HEK293T (cell line): ENCODE measurements at regions not wholly inside any gene's neighbourhood (a gene's known extent, or its start where the extent isn't known, plus 50 kb on each side); places are given as distances from the start of the nearest gene placed in this dataset.

ENCODE experiments used
- CTCF ChIA-PET: fragments of 350-600 bp; formaldehyde crosslinking; extraction: SDS; loops from one replicate; lab custom pipeline; 2021; ENCODE audit warnings: antibody characterized with exemption, inconsistent platforms; lab: Yijun Ruan, JAX
- POLR2A ChIA-PET: fragments of 350-600 bp; formaldehyde crosslinking; extraction: SDS; loops from one replicate; lab custom pipeline; 2020; ENCODE audit warnings: antibody characterized with exemption, inconsistent platforms; lab: Yijun Ruan, JAX
- DNase-seq: peaks from one replicate; pipeline ENCODE4 v3.0.0; 2012; ENCODE audit warnings: mixed read lengths; ENCODE audit errors: extremely low spot score
- ARNT ChIP-seq: fragments of 450-650 bp; IDR thresholded peaks from 2 replicates; pipeline ENCODE4 v1.6.1; 2017; ENCODE audit warnings: mild to moderate bottlenecking
- BHLHE40 ChIP-seq: fragments of 450-650 bp; IDR thresholded peaks from 2 replicates; pipeline ENCODE4 v1.6.1; 2016; ENCODE audit warnings: mild to moderate bottlenecking, moderate library complexity, borderline replicate concordance
- CTBP1 ChIP-seq: fragments of 450-650 bp; IDR thresholded peaks from 2 replicates; pipeline ENCODE4 v1.6.1; 2016; ENCODE audit warnings: borderline replicate concordance
- ELF4 ChIP-seq: fragments of 450-650 bp; IDR thresholded peaks from 2 replicates; pipeline ENCODE4 v1.6.1; 2017; ENCODE audit warnings: antibody characterized with exemption
- FOXA1 ChIP-seq: fragments of 450-650 bp; IDR thresholded peaks from 2 replicates; pipeline ENCODE4 v1.6.1; 2016; ENCODE audit warnings: mild to moderate bottlenecking
- FOXK2 ChIP-seq: fragments of 450-650 bp; IDR thresholded peaks from 2 replicates; pipeline ENCODE4 v1.6.1; 2016; ENCODE audit warnings: mild to moderate bottlenecking
- FOXM1 ChIP-seq: fragments of 450-650 bp; IDR thresholded peaks from 2 replicates; pipeline ENCODE4 v1.6.1; 2017; ENCODE audit warnings: mild to moderate bottlenecking, borderline replicate concordance
- HDGF ChIP-seq: fragments of 450-650 bp; IDR thresholded peaks from 2 replicates; pipeline ENCODE4 v1.6.1; 2017; ENCODE audit warnings: antibody characterized with exemption, borderline replicate concordance
- L3MBTL2 ChIP-seq: fragments of 450-650 bp; conservative IDR thresholded peaks from 2 replicates; pipeline ENCODE4 v1.6.1; 2016; ENCODE audit warnings: mild to moderate bottlenecking
- LEF1 ChIP-seq: fragments of 450-650 bp; IDR thresholded peaks from 2 replicates; pipeline ENCODE4 v1.6.1; 2017; ENCODE audit warnings: mild to moderate bottlenecking, borderline replicate concordance
- NFRKB ChIP-seq: fragments of 450-650 bp; IDR thresholded peaks from 2 replicates; pipeline ENCODE4 v1.6.1; 2016; ENCODE audit warnings: mild to moderate bottlenecking, moderate library complexity
- PKNOX1 ChIP-seq: fragments of 450-650 bp; IDR thresholded peaks from 2 replicates; pipeline ENCODE4 v1.6.1; 2016
- SP1 ChIP-seq: fragments of 450-650 bp; IDR thresholded peaks from 2 replicates; pipeline ENCODE4 v1.6.1; 2017
- SUZ12 ChIP-seq: fragments of 450-650 bp; IDR thresholded peaks from 2 replicates; pipeline ENCODE4 v1.6.1; 2016; ENCODE audit warnings: mild to moderate bottlenecking
- TARDBP ChIP-seq: fragments of 450-650 bp; IDR thresholded peaks from 2 replicates; pipeline ENCODE4 v1.6.1; 2016
- ZNF384 ChIP-seq: fragments of 450-650 bp; IDR thresholded peaks from 2 replicates; pipeline ENCODE4 v1.6.1; 2016

GRCh38 chr5:168171901-168172759 is 119.3 kb upstream of the WWC1 start:
- TF ChIP-seq ARNT (no peak), FOXA1 (no peak), FOXM1 (no peak), BHLHE40 (no peak), HDGF (no peak), L3MBTL2 (no peak), LEF1 (no peak), ELF4 (no peak), ZNF384 (no peak), SP1 (no peak), SUZ12 (no peak), PKNOX1 (no peak), FOXK2 (no peak), CTBP1 (no peak), TARDBP (no peak), NFRKB (no peak)
- ChIA-PET POLR2A (no interaction called here), CTCF (no interaction called here)
- no peak for DNase-seq

- no peak for DNase-seq
- POLR2A ChIA-PET, result no interaction called here
- CTCF ChIA-PET, result no interaction called here
- TF ChIP-seq ZNF384 (no peak), SUZ12 (no peak), L3MBTL2 (no peak), BHLHE40 (no peak), PKNOX1 (no peak), SP1 (no peak), ARNT (no peak), LEF1 (no peak), CTBP1 (no peak), NFRKB (no peak), FOXK2 (no peak), HDGF (no peak), FOXA1 (no peak), FOXM1 (no peak), TARDBP (no peak), ELF4 (no peak)
Measured at GRCh38 chr5:168172760-168173223, 118.7 kb upstream of the WWC1 start.

- POLR2A ChIA-PET, result interaction anchor here (1.2 kb wide), 1 partner anchor 9 kb away, joined by 3 read pairs; no protein-coding TSS in a partner anchor
- CTCF ChIA-PET, result no interaction called here
- TF ChIP-seq ELF4 (no peak), LEF1 (no peak), SP1 (no peak), ZNF384 (no peak), NFRKB (no peak), PKNOX1 (no peak), SUZ12 (no peak), L3MBTL2 (no peak), HDGF (no peak)
- no peak for DNase-seq
Measured at GRCh38 chr5:168174376-168174775, 117.1 kb upstream of the WWC1 start.

GRCh38 chr5:168176251-168176650 is 115.2 kb upstream of the WWC1 start:
- TF ChIP-seq CTBP1 (no peak), L3MBTL2 (no peak), BHLHE40 (no peak), ARNT (no peak), HDGF (no peak), TARDBP (no peak), ZNF384 (no peak), PKNOX1 (no peak), FOXA1 (no peak), SP1 (no peak), SUZ12 (no peak), NFRKB (no peak), LEF1 (no peak), ELF4 (no peak)
- ChIA-PET POLR2A (no interaction called here), CTCF (no interaction called here)
- DNase-seq, result no peak

GRCh38 chr5:168176941-168177340 is 114.5 kb upstream of the WWC1 start:
- ChIA-PET POLR2A (no interaction called here), CTCF (no interaction called here)
- no peak for DNase-seq
- TF ChIP-seq CTBP1 (no peak), ZNF384 (no peak), TARDBP (no peak), FOXM1 (no peak), SUZ12 (no peak), BHLHE40 (no peak), FOXK2 (no peak), PKNOX1 (no peak), LEF1 (no peak), SP1 (no peak), NFRKB (no peak), ELF4 (no peak), HDGF (no peak), L3MBTL2 (no peak), FOXA1 (no peak), ARNT (no peak)
